ENCODE measurements at regions not wholly inside any gene's neighbourhood (a gene's known extent, or its start where the extent isn't known, plus 50 kb on each side); places are given as distances from the start of the nearest gene placed in this dataset.

GRCh38 chr12:16118586-16118985, 158.9 kb downstream of the SLC15A5 start:
- no peak for DNase-seq (ENCODE audit: low read depth)
- Histone ChIP-seq H3K4me3 (ENCODE audit: low read depth, low read length) (no peak overlapping the region), H3K36me3 (ENCODE audit: control insufficient read depth, insufficient read depth, low read length) (no peaks in the 10 kb centered on the region), H3K27me3 (ENCODE audit: control insufficient read depth, insufficient read depth, low read length) (no peaks in the 10 kb centered on the region)
- no peak for TF ChIP-seq CTCF (IDR thresholded peaks at IDR 0.05; ENCODE audit: insufficient read depth, low read length, poor library complexity, severe bottlenecking)

DNA sequence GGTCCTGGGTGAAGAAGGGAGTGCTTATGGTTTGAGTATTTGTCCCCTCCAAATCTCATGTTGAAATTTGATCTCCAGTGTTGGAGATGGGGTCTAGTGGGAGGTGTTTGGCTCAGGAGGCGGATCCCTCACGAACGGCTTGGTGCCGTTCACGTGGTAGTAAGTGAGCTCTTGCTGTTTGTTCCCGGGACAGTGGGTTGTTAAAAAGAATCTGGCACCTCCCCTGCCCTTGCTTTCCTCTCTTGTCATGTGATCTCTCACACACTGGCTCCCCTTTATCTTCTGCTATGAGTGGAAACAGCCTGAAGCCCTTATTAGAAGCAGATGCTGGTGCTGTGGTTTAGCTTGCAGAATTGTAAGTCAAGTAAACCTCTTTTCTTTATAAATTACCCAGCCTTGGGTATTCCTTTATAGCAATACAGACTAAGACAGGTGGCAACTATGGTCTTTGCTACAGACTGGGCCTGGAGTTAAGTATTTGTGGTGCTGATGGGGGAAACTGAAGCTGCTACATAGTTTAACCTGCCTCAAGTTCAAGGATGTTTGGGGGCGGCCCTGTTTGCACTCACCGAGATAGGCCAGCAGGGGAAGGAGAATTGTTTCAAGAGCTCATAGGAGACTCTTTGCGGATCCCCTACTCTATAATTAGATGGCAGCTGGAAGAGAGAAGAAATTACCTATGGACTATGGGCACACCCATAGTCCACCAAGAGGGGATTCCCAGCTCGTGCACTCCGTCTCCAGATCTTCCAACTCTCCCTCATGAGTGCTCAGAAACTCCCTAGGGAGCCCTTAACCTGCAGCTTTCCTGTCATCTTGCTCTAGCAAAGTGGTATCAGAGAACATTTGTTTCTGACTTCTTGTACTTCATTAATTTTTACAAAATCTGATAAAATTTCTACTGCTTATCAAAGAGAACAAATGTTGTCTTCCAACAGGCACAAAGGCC, 164.6 kb downstream of the SLC15A5 start:
- no peaks in the 10 kb centered on the region for H3K27me3 ChIP-seq (ENCODE audit: control insufficient read depth, insufficient read depth, low read length)
- DNase-seq (ENCODE audit: low read depth) = no peak
- no peak for TF ChIP-seq CTCF (IDR thresholded peaks at IDR 0.05; ENCODE audit: insufficient read depth, low read length, poor library complexity, severe bottlenecking)
- no peak overlapping the region for H3K4me3 ChIP-seq (ENCODE audit: low read depth, low read length)
- H3K36me3 ChIP-seq (ENCODE audit: control insufficient read depth, insufficient read depth, low read length) = no peaks in the 10 kb centered on the region

- no peak overlapping the region for H3K4me3 ChIP-seq (ENCODE audit: low read depth, low read length)
- H3K36me3 ChIP-seq (ENCODE audit: control insufficient read depth, insufficient read depth, low read length) = no peaks in the 10 kb centered on the region
- TF ChIP-seq CTCF (IDR thresholded peaks at IDR 0.05; ENCODE audit: insufficient read depth, low read length, poor library complexity, severe bottlenecking) = no peak
- H3K27me3 ChIP-seq (ENCODE audit: control insufficient read depth, insufficient read depth, low read length) = no peaks in the 10 kb centered on the region
- no peak for DNase-seq (ENCODE audit: low read depth)
Observed at GRCh38 chr12:16112130-16112529, 165.4 kb downstream of the SLC15A5 start.

DNA sequence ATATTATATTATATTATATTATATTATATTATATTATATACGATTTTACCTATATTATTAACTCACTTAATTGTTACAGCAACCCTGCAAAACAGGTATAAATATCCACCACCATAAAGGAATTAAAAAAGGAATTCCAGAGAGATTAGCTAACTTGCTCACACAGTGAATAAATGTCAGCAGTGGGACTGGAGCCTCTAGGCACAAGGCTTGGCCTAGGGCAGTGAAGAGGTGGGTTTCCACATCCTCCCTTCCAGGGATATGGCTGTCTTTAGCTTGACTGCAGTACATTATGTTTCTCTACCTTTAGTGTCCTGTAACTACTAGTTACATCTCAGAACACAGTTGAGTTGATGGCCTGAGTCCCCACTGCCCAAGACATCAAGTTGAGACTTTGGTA, 166.9 kb downstream of the SLC15A5 start:
- TF ChIP-seq CTCF (IDR thresholded peaks at IDR 0.05; ENCODE audit: insufficient read depth, low read length, poor library complexity, severe bottlenecking) = no peak
- H3K36me3 ChIP-seq (ENCODE audit: control insufficient read depth, insufficient read depth, low read length) = no peaks in the 10 kb centered on the region
- DNase-seq (ENCODE audit: low read depth) = no peak

GRCh38 chr12:16103851-16104250, 173.6 kb downstream of the SLC15A5 start:
- no peaks in the 10 kb centered on the region for H3K36me3 ChIP-seq (ENCODE audit: control insufficient read depth, insufficient read depth, low read length)
- no peaks in the 10 kb centered on the region for H3K27me3 ChIP-seq (ENCODE audit: control insufficient read depth, insufficient read depth, low read length)
- TF ChIP-seq CTCF (IDR thresholded peaks at IDR 0.05; ENCODE audit: insufficient read depth, low read length, poor library complexity, severe bottlenecking) = no peak
- H3K4me3 ChIP-seq (ENCODE audit: low read depth, low read length) = no peak overlapping the region
- no peak for DNase-seq (ENCODE audit: low read depth)

More for the DNA sequence above, 166.9 kb downstream of the SLC15A5 start:
- Histone ChIP-seq H3K27me3 (ENCODE audit: control insufficient read depth, insufficient read depth, low read length) (no peaks in the 10 kb centered on the region), H3K4me3 (ENCODE audit: low read depth, low read length) (no peak overlapping the region)

Data from kidney epithelial cell (primary cell).